HepG2 (cell line): ENCODE measurements at regions not wholly inside any gene's neighbourhood (a gene's known extent, or its start where the extent isn't known, plus 50 kb on each side); places are given as distances from the start of the nearest gene placed in this dataset.

ENCODE experiments used
- ATAC-seq: fragments of 200-7000 bp; cut with Tn5 transposase; 3 replicates; pipeline ENCODE4 v1.9.1; 2020; ENCODE audit warnings: mild to moderate bottlenecking, moderate library complexity
- BruUV-seq: library from RNA; stranded (reverse); fragments of 400-500 nt; replicated peaks from 2 replicates; lab custom pipeline; 2021; lab: Mats Ljungman, UMichigan
- CTCF ChIA-PET: fragments of 300-600 bp; formaldehyde crosslinking; extraction: SDS; loops from one replicate; lab custom pipeline; 2021; ENCODE audit warnings: low total read pairs, inconsistent platforms, low intra/inter-chr PET ratio; lab: Yijun Ruan, JAX
- POLR2A ChIA-PET: fragments of 350-600 bp; sonication (Branson Sonifier 250); formaldehyde crosslinking; loops from one replicate; lab custom pipeline; 2020; ENCODE audit warnings: antibody characterized with exemption, inconsistent platforms; lab: Yijun Ruan, JAX
- DNase-seq: peaks from one replicate; pipeline ENCODE4 v3.0.0-alpha.2; 2015; ENCODE audit warnings: low spot score
- FAIRE-seq: peaks from 3 replicates; lab custom pipeline; 2011; peaks lifted over from hg19 to GRCh38; lab: Jason Lieb, UNC
- H2AFZ ChIP-seq: one replicate; pipeline ENCODE4 v1.6.1; 2011; ENCODE audit warnings: low read length, inconsistent platforms
- H3K27ac ChIP-seq: fragments of 300-600 bp; 3 replicates; pipeline ENCODE4 v1.8.0; 2011; ENCODE audit warnings: mixed run types, mild to moderate bottlenecking, mixed read lengths, low read length, inconsistent platforms; ENCODE audit not compliant: insufficient read depth; ENCODE audit errors: extremely low read length
- H3K27me3 ChIP-seq, 2 experiments: fragments of 200-600 bp in 1 of 2; 2 replicates in 1 of 2; 3 replicates in 1 of 2; pipeline versions ENCODE4 v1.6.0 to v1.8.0; 2011; ENCODE audit warnings: low read length in 2 of 2, mild to moderate bottlenecking in 2 of 2, moderate library complexity in 2 of 2, inconsistent platforms in 1 of 2; ENCODE audit not compliant: insufficient read depth in 2 of 2, control insufficient read depth in 1 of 2
- H3K36me3 ChIP-seq, 2 experiments: fragments of 200-600 bp in 1 of 2; replicated peaks in 1 of 2; 2 replicates in 1 of 2; 3 replicates in 1 of 2; pipeline versions ENCODE4 v1.5.1 to v1.8.0; 2011; ENCODE audit warnings: low read length in 2 of 2, inconsistent platforms in 1 of 2; ENCODE audit not compliant: insufficient read depth in 2 of 2, control insufficient read depth in 1 of 2
- H3K4me1 ChIP-seq: 2 replicates; pipeline ENCODE4 v1.5.1; 2012; ENCODE audit warnings: low read length, inconsistent platforms; ENCODE audit not compliant: insufficient read depth
- H3K4me2 ChIP-seq: 2 replicates; pipeline ENCODE4 v1.6.0; 2011; ENCODE audit warnings: low read depth, low read length, inconsistent platforms
- H3K4me3 ChIP-seq, 3 experiments: fragments of 200-600 bp in 1 of 3; sonication (generic), shearing (Covaris generic) in 1 of 3; replicated peaks in 1 of 3; 2 replicates each; pipeline ENCODE4 v1.5.1; 2011 to 2016; ENCODE audit warnings: low read length in 3 of 3, inconsistent platforms in 2 of 3, low read depth in 2 of 3, mild to moderate bottlenecking in 2 of 3, control low read depth in 1 of 3, mixed read lengths in 1 of 3; ENCODE audit not compliant: insufficient read depth in 1 of 3
- H3K79me2 ChIP-seq: one replicate; pipeline ENCODE4 v1.6.1; 2011; ENCODE audit warnings: low read length, inconsistent platforms; ENCODE audit not compliant: insufficient read depth
- H3K9ac ChIP-seq: 2 replicates; pipeline ENCODE4 v1.6.0; 2011; ENCODE audit warnings: mild to moderate bottlenecking, low read depth, low read length, inconsistent platforms; ENCODE audit not compliant: insufficient read depth
- H3K9me3 ChIP-seq: 2 replicates; pipeline ENCODE4 v1.5.1; 2012; ENCODE audit warnings: mild to moderate bottlenecking, low read length
- H4K20me1 ChIP-seq: 2 replicates; pipeline ENCODE4 v1.6.0; 2011; ENCODE audit warnings: inconsistent platforms, mild to moderate bottlenecking, low read length, moderate library complexity; ENCODE audit not compliant: insufficient read depth
- MAFG ChIP-seq: sonication (generic); formaldehyde crosslinking; IDR thresholded peaks from 2 replicates; pipeline ENCODE4 v1.5.1; 2020; ENCODE audit warnings: mild to moderate bottlenecking, missing genetic modification reagents
- SMC3 ChIP-seq: IDR thresholded peaks from 2 replicates; pipeline ENCODE4 v1.6.1; 2011; ENCODE audit warnings: low read length, improper control_type of control experiment
- YEATS2 ChIP-seq: sonication (generic); formaldehyde crosslinking; IDR thresholded peaks from 2 replicates; pipeline ENCODE4 v1.4.0; 2020; ENCODE audit warnings: missing genetic modification reagents, borderline replicate concordance
- ZBTB20 ChIP-seq: sonication (generic); formaldehyde crosslinking; IDR thresholded peaks from 2 replicates; pipeline ENCODE4 v1.8.1; 2023; ENCODE audit warnings: missing genetic modification reagents, low read depth, mild to moderate bottlenecking, borderline replicate concordance
- ZEB1 ChIP-seq: IDR thresholded peaks from 2 replicates; pipeline ENCODE4 v1.6.1; 2012; ENCODE audit warnings: mild to moderate bottlenecking, low read depth, inconsistent platforms; ENCODE audit not compliant: insufficient replicate concordance
- ZNF296 ChIP-seq: sonication (generic); formaldehyde crosslinking; conservative IDR thresholded peaks from 2 replicates; pipeline ENCODE4 v1.5.0; 2020; ENCODE audit warnings: mild to moderate bottlenecking, missing genetic modification reagents
- ZNF510 ChIP-seq: sonication (generic); formaldehyde crosslinking; IDR thresholded peaks from 2 replicates; pipeline ENCODE4 v1.4.0; 2020; ENCODE audit warnings: low read depth, mild to moderate bottlenecking, missing genetic modification reagents
- ZNF564 ChIP-seq: sonication (generic); formaldehyde crosslinking; IDR thresholded peaks from 2 replicates; pipeline ENCODE4 v1.8.1; 2023; ENCODE audit warnings: mild to moderate bottlenecking, missing genetic modification reagents
- ZNF879 ChIP-seq: sonication (generic); formaldehyde crosslinking; IDR thresholded peaks from 2 replicates; pipeline ENCODE4 v1.8.1; 2023; ENCODE audit warnings: missing genetic modification reagents
- WGBS: methylation state at CpG from one replicate; pipeline ENCODE4 v1.1.6; 2017; ENCODE audit warnings: low lambda C conversion rate; 5-methylcytosine and 5-hydroxymethylcytosine counted together
- in situ Hi-C: cut with HindIII; loops from 2 replicates; pipeline ENCODE4 v1.10.0; 2017; ENCODE audit warnings: low pct_unique_long_range_greater_than_20kb; ENCODE audit not compliant: extremely low pct_ligation_motif_present
- intact Hi-C: fragments of 100-400 bp; cut with micrococcal nuclease; formaldehyde crosslinking; loops from one replicate; pipeline ENCODE4 v1.10.0; 2022; ENCODE audit not compliant: unreplicated experiment
- TF ChIP-seq, protein P1 (sequence below): sonication (generic); formaldehyde crosslinking; IDR thresholded peaks from 2 replicates; pipeline ENCODE4 v1.5.0; 2020; ENCODE audit warnings: missing genetic modification reagents
- TF ChIP-seq, protein P2 (sequence below): sonication (generic); formaldehyde crosslinking; IDR thresholded peaks from 2 replicates; pipeline ENCODE4 v1.5.0; 2020; ENCODE audit warnings: mild to moderate bottlenecking, missing genetic modification reagents
- TF ChIP-seq, protein P3 (sequence below): sonication (generic); formaldehyde crosslinking; IDR thresholded peaks from 2 replicates; pipeline ENCODE4 v1.4.0; 2020; ENCODE audit warnings: missing genetic modification reagents, borderline replicate concordance
- TF ChIP-seq, protein P4 (sequence below): sonication (generic); formaldehyde crosslinking; IDR thresholded peaks from 2 replicates; pipeline ENCODE4 v1.4.0; 2020; ENCODE audit warnings: missing genetic modification reagents, borderline replicate concordance
- TF ChIP-seq, protein P5 (sequence below): sonication (generic); formaldehyde crosslinking; IDR thresholded peaks from 2 replicates; pipeline ENCODE4 v1.8.0; 2022; ENCODE audit warnings: mild to moderate bottlenecking, missing genetic modification reagents, moderate library complexity

DNA sequence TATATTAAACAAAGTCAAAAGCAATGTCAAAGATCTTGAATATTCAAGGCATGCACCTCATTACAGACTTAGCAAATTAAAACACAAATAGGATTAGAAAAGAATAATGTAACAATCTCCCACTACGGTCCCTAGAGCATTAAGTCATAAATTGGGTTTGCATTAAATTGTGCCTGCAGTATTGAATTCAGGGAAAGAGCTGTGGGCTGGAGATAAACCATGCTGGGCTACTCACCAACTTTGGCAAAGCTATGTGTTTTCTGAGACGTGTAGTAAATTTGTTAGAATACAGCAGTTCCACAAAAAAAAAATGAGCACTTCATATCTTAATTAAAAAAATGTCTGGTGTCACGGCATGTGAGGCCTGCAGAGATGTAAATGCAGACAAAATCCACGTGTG, 241.6 kb downstream of the SNX10 start:
- Histone ChIP-seq H3K36me3 (no peaks in the 10 kb centered on the region), H3K4me2 (no peak overlapping the region), H3K9ac (no peak overlapping the region), H3K27ac (no peak overlapping the region), H3K79me2 (no peaks in the 10 kb centered on the region), H3K4me3 (no peak overlapping the region), H3K4me1 (no peaks in the 10 kb centered on the region), H3K9me3 (no peaks in the 10 kb centered on the region), H4K20me1 (no peaks in the 10 kb centered on the region), H2AFZ (no peak overlapping the region), H3K27me3 (peaks cover under 1 to 40% of the 10 kb centered on the region in 2 experiments; a peak in 4 of 5 replicates)
- no peak for DNase-seq
- 2% methylated on average over 4 of the region's 4 CpGs for WGBS
- intact Hi-C loops = no loop called here
- ATAC-seq = no peak
- in situ Hi-C loops = no loop called here
- no peak for FAIRE-seq
- ChIA-PET CTCF (no interaction called here), POLR2A (no interaction called here)
- no TSS peak for BruUV-seq
- no peak for TF ChIP-seq ZBTB20
- no peak for TF ChIP-seq ZNF510 (CRISPR knock-in tag)
- TF ChIP-seq SMC3 = no peak
- TF ChIP-seq, protein P1, sequence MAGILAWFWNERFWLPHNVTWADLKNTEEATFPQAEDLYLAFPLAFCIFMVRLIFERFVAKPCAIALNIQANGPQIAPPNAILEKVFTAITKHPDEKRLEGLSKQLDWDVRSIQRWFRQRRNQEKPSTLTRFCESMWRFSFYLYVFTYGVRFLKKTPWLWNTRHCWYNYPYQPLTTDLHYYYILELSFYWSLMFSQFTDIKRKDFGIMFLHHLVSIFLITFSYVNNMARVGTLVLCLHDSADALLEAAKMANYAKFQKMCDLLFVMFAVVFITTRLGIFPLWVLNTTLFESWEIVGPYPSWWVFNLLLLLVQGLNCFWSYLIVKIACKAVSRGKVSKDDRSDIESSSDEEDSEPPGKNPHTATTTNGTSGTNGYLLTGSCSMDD (CRISPR knock-in tag) = no peak
- TF ChIP-seq, protein P2, sequence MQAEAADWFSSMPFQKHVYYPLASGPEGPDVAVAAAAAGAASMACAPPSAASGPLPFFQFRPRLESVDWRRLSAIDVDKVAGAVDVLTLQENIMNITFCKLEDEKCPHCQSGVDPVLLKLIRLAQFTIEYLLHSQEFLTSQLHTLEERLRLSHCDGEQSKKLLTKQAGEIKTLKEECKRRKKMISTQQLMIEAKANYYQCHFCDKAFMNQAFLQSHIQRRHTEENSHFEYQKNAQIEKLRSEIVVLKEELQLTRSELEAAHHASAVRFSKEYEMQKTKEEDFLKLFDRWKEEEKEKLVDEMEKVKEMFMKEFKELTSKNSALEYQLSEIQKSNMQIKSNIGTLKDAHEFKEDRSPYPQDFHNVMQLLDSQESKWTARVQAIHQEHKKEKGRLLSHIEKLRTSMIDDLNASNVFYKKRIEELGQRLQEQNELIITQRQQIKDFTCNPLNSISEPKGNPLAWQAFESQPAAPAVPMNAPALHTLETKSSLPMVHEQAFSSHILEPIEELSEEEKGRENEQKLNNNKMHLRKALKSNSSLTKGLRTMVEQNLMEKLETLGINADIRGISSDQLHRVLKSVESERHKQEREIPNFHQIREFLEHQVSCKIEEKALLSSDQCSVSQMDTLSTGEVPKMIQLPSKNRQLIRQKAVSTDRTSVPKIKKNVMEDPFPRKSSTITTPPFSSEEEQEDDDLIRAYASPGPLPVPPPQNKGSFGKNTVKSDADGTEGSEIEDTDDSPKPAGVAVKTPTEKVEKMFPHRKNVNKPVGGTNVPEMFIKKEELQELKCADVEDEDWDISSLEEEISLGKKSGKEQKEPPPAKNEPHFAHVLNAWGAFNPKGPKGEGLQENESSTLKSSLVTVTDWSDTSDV (CRISPR knock-in tag) = no peak
- no peak for TF ChIP-seq ZNF296 (CRISPR knock-in tag)
- no peak for TF ChIP-seq ZNF564 (CRISPR knock-in tag)
- no peak for TF ChIP-seq MAFG (CRISPR knock-in tag)
- no peak for TF ChIP-seq ZEB1
- TF ChIP-seq YEATS2 (CRISPR knock-in tag) = no peak
- TF ChIP-seq, protein P3, sequence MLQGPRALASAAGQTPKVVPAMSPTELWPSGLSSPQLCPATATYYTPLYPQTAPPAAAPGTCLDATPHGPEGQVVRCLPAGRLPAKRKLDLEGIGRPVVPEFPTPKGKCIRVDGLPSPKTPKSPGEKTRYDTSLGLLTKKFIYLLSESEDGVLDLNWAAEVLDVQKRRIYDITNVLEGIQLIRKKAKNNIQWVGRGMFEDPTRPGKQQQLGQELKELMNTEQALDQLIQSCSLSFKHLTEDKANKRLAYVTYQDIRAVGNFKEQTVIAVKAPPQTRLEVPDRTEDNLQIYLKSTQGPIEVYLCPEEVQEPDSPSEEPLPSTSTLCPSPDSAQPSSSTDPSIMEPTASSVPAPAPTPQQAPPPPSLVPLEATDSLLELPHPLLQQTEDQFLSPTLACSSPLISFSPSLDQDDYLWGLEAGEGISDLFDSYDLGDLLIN (CRISPR knock-in tag) = no peak
- TF ChIP-seq, protein P4, sequence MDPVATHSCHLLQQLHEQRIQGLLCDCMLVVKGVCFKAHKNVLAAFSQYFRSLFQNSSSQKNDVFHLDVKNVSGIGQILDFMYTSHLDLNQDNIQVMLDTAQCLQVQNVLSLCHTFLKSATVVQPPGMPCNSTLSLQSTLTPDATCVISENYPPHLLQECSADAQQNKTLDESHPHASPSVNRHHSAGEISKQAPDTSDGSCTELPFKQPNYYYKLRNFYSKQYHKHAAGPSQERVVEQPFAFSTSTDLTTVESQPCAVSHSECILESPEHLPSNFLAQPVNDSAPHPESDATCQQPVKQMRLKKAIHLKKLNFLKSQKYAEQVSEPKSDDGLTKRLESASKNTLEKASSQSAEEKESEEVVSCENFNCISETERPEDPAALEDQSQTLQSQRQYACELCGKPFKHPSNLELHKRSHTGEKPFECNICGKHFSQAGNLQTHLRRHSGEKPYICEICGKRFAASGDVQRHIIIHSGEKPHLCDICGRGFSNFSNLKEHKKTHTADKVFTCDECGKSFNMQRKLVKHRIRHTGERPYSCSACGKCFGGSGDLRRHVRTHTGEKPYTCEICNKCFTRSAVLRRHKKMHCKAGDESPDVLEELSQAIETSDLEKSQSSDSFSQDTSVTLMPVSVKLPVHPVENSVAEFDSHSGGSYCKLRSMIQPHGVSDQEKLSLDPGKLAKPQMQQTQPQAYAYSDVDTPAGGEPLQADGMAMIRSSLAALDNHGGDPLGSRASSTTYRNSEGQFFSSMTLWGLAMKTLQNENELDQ (CRISPR knock-in tag) = no peak
- TF ChIP-seq, protein P5, sequence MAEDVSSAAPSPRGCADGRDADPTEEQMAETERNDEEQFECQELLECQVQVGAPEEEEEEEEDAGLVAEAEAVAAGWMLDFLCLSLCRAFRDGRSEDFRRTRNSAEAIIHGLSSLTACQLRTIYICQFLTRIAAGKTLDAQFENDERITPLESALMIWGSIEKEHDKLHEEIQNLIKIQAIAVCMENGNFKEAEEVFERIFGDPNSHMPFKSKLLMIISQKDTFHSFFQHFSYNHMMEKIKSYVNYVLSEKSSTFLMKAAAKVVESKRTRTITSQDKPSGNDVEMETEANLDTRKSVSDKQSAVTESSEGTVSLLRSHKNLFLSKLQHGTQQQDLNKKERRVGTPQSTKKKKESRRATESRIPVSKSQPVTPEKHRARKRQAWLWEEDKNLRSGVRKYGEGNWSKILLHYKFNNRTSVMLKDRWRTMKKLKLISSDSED = no peak
- no peak for TF ChIP-seq ZNF879
